Mucosa of gallbladder (tissue), 1 donor: ENCODE measurements at regions not wholly inside any gene's neighbourhood (a gene's known extent, or its start where the extent isn't known, plus 50 kb on each side); places are given as distances from the start of the nearest gene placed in this dataset.

Experiments
- DNase-seq: peaks from one replicate; pipeline ENCODE4 v3.0.0-alpha.2; 2020; ENCODE audit warnings: low spot score
- donor health status: DM: no; HTN: no; CAD: no.

DNA sequence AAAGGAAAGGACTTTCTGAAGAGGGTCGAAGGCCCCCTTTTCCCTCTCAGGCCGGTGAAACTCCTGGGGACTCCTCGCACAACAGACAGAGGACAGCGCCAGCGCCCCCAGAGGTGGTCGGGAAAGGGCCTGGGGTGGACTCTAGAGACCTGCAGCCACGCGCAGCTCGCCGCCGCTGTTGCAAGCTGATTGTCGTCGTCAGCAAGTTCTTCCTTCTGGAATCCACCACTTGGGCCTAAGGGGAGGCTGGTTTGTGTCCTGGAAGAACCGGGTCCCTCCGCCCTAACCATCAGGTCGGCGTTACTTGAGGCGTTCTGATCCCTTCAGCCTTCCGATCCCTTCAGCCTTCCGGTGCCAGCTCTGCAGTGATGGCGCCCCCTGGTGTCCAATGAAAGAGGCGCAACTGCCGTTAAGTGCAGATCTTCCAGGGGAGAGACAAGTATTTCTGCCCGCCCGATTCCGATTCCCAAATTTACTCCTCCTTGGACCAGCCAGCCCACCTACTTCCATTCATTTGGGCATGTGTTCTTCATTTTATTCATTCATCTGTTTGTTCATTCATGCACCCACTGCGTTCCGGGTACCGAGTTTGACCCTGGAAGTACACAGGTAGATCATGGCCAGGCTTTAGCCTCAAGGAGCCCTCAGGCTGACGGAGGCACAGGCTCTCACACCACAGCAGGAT is 77.2 kb upstream of the SLC6A11 start:
- DNase-seq, result peak; percentile 71

DNA sequence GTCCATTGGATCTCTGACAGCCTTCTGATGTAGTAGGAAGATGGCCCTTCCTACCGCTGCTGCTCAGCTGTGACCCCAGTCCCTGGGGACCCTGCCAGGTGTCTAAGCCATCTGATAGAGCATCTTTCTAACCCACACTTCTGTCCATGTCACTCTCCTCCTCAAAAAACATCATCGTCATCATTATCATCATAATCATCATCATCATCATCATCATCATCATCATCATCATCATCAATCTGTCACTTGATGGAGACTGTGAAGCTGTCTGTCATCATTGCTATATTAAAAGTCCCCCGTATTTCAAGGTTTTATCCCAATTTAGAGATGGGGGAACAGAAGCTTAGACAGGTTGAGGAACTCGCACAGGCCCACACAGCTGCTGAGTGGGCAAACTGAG is 75.1 kb upstream of the SLC6A11 start:
- no peak for DNase-seq

DNA sequence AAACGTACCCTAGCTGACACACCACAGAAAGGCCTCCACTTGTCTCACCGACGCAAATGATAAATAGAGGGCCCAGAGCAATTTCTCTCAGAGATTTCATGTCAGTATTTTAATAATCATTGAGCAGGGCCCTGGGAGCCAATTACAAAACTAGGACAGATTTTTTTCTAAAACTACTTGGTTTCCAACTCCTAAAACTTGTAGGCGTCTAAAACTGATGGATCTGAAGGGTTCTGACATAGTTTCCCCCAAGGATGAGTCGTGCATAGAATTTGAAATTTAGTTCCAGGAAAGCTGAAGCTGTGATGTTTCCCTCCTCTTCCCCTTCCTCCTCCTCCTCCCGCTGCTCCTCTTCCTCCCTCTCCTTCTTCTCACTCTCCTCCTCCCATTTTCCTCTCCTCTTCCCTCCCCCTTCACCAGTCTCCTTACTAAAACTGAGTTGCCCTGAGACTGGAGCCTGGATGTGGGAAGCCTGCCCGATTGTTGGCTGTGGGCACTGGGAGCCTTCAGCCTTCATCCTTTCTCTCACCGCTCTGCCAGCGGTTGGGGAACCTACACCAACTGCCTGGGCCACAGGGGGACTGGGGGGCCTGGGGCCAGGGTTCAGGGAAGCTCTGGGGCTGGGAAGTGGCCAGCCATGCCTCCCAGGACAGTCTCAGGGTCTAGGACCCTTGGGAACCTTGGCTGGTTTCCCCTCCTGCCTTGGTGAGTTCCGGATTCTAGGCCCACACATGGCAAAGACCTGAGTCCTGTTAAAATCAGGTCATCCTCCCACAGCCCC is 73.9 kb upstream of the SLC6A11 start:
- no peak for DNase-seq

DNA sequence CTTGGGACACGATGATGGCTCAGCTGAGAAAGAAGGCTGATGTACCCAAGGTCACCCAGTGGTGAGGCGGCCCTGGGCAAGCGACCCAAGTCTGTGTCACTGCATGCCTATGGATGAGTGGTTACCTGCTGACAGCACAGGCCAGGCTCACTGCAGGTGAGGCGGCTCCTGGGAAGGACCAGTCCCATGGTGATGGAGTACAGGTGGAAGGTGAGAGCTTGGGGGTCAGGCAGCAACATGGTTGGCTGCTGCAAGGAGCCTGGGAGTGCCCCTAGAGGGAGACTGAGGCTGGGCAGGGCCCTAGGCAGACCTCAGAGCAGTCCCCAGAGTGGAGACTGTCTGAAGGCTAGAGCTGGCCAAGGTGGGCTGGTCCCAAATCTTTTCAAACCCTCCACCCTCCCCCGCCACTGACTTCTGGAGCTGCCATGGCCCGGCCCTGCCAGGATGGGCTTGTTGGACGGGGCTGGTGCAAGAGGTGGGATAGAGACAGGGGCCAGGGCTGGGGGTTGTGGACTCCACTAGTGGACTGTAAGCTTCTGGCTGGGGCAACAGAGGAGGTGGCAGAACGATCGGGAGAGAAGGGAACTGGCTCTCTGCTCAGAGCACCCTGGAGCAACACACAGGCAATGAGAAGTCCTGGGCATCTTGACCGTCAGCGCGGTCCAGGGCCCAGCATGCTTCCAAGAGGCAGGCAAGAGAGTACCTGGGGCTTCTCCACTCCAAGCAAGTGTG is 72.5 kb upstream of the SLC6A11 start:
- DNase-seq, result no peak

DNA sequence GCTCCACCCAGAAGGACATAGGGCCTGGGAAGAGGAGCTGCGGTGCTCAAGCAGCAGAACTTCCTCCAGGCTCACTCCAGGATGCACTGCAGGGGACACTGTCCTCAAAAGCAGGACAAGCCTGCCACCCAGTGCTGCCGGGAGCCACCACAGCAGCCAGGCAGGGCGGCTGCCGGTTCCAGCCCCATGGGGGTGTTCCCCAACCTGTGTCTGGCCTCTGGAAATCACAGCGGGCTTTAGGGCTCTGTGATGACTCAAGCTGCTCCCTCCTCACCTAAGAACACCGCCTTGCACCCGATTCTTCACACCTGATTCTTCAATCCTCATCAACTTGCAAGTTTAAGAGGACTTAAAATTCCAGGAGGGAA is 71.9 kb upstream of the SLC6A11 start:
- DNase-seq, result no peak

DNA sequence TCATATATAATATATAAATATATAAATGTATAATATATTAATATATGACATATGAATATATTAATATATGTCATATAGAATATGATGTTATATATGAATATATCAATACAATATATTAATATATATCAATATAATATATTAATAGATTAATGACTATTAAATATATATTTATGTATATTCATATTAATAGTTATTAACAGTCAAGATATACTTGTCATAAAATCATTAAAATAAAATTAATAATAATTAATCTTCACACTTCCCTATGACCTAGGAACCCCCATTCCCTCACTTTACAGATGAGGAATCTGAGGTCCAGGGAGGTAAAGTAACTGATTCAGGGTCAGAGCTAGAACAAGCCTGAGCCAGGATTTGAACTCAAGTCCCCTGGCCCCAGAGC is 70.6 kb upstream of the SLC6A11 start:
- no peak for DNase-seq

DNA sequence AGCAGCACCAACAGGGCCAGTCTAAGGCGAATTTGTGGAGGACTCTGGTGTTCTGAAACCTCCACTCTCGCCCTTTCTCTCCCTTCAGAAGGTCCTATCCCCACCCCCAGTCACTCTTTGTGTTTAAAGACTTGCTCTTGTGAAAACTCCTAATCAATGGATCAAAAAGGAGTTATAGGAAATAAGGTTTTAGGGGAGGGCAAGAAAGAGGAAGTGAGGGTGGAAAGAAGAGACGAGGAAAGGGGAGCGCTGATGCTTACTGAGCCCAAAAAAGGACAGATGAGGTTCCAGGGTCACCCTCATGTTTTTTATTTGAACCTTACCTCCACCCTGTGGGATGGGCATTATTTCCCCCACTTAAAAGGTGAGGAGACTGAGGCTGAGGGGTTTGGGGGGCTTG is 70.0 kb upstream of the SLC6A11 start:
- DNase-seq, result no peak

DNA sequence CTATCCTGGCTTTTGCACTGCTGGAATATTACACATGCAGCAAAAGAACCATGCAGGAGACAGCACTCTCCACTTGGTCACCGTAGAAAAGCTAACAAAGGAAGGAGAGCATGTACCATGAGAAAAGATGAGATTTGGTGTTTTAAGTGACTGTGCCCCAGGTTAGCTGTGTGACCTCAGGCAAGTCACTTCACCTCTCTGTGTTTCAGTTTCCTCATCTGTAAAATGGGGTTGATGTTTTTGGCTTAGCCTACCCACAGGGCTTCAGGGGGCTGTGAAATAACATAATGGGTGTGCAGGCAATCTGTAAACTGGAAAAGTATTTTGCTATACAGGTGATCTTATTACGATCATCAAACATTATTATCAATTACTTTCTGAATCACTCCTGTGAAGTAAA is 69.3 kb upstream of the SLC6A11 start:
- DNase-seq, result no peak

DNA sequence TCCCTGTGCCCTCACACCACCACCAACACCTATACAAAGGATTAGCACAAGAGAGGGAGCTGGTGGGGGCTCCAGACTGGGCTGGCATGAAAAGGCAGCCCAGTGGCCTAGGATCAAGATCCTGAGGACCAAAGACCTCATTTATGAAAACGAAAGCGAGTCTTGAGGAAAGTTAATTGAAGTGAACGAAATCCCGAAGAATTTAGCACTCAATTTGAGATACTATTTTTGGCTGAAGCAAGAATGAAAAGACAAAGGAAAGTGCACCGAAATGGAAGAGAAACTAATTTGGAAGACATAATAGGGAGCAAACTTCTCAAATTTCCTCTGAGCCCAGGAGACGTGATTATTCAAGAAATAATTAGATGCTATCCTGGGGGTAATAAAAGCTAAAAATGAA is 68.7 kb upstream of the SLC6A11 start:
- no peak for DNase-seq

DNA sequence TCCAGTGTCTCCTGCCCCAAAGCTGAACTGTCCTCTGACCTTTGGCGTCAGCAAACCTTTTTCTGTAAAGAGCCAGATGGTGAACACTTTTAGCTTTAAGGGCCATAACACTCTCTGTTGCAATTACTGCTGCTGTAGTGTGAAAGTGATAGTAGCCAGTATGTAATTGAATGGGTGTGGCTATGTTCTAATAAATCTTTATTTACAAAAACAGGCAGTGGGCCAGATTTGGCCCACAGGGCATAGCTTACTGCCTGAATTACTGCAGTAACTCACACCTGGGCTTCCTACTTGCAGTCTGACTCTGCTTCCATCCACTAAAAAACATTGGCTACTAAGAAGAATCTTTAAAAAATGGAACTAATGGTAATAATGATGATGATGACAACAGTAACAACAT is 68.0 kb upstream of the SLC6A11 start:
- no peak for DNase-seq

DNA sequence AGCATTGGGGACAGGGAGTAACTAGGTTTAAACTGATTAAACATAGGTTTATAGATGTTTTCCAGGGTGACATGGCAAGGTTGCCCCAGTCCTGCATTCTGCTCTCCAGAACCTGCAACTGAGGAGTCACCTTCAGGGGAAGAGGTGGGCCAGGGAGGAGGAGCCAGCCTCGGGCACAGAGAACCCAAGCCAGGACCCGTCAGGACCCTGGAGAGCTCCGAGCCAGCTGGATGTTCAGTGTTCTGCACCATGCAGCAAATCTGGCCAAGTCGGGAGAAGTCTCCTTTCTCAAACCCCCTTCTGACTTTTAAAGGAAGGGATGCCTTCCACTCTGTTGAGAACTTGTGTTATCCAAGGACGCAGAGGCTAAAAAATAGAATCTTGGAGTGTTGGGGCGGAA is 62.1 kb upstream of the SLC6A11 start:
- DNase-seq, result peak; percentile 33

DNA sequence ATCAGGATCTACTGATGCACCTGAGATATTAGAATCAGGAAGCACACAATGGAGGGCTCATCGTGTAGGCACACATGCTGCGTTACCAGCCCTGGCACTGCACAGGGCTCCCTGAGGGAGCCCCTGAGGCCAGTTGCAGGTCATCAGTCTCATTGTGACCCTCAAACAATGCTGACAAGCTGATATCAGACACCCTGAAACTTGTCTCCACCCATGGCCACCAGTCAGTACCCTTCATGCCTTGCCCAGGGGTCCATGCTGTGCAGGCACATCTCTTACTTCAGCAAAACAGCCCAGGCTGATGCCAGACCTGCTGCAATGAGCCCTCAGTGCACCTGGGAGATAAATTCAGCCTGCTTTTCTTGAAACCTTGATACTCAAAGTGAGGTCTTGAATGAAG is 59.5 kb upstream of the SLC6A11 start:
- no peak for DNase-seq

DNA sequence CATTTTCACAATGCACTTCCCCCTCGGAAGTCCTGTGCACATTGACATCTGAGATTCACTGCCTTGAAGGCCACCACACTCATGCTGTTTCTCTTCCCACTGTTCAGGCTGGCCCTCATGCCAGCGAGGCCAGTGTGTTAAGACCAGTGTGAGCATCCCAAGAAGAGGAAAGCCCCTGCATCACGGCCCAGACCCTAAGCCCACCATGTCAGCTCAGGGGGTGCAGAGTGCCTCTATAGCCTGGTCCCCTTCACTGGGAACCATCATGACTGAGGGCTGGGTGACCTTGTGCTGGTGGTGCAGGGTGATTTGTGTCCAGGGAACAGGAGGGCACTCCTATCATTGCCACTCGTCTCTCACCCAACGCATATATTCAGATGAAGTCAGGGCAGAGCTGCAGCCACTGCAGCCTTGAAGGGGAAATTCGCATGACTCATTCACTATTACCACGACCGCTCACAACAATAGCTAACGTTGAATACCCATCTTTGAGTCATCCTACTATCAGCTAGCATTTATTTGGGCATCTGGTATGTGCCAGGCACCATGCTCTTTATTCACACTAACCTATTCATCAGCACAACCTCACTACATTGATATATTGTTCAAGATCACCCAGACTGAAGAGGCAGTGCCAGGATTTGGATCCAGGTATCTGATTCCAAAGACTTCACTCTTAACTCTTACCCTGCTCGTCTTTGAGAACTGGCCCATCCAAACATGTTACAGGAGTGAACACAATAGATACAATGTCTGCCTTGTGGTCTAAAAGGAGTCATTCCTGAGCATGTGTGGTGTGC is 58.8 kb upstream of the SLC6A11 start:
- DNase-seq, result no peak

DNA sequence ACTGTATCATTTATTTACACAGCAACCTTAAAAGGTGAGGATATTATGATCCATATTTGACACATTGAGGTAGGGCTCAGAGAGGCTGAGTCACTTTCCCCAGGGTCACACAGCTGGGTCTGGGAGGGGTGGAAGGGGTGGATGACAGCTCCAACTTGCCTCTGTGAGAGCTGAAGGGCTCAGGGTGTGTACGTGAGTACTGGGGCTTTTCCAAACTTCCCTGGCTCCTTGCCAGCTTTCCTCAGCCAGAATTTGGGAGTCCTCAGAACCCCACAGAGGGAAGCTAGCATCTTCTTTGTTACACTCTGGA is 58.3 kb upstream of the SLC6A11 start:
- DNase-seq, result no peak

DNA sequence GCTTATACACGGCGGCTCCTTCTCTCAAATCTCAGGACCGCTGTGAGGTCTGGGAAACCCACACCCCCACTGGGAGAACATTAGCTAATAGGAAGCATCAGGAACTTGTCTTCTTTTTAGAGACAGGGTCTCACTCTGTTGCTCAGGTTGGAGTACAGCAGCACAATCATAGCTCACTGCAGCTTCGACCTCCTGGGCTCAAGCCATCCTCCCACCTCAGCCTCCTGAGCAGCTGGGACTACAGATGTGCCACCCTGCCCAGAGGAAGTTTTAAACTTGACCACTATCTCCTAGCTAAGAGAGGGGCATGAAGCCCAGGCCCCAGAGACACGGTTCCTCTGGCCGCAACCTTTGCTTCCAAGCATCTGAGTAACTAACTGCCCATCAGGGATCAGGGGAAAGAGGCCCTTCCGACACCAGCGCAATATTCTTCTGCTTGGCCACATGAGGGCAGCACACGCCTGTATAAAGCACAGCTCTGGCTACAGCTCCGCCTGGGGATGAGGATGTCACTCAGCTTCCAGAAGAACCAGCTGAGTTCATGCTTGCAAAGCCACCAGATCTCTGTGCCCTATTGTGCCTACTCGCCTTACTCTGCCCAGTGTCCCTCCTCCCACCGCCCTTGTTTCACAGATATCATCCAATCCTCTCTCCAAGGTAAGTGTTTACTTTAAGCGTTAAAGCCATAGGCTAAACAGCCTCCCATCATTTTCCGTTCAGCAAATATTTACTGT is 57.6 kb upstream of the SLC6A11 start:
- peak; percentile 27 for DNase-seq

DNA sequence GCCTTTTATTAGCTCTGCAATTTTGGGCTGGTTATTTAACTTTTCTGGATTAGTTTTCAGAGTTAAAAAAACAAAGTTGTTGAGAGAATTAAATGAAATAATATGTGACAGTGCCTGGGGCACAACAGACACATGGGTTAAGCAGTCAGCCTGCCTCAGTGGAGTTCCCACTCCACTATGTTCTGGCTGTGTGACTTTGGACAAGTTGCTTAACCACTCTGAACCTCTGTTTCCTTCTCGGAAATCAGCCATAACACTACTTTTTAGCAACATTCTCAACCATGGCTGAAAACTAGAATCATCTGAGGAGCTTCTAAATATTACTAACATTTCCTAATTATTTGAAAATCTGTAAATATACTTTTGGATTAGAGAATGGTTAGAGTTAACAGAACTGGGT is 56.5 kb upstream of the SLC6A11 start:
- DNase-seq, result no peak

DNA sequence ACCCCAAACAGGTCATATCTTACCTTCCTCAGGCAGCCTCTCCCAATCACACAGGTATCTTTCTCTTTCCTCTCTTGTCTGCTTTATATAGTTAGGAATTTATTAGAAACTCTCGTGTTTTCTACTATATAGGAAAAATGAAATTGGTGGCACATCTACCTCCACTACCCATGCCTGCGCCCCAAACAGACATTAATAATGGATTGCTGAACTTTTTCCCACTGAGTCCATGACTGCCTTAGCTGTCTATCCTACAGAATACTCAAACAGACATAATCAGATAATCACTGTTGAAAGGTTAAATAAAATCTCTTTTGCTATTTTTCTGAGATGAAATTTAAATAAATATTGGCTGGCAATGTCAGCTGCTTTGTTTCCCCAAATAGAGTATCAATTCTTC is 55.8 kb upstream of the SLC6A11 start:
- no peak for DNase-seq

DNA sequence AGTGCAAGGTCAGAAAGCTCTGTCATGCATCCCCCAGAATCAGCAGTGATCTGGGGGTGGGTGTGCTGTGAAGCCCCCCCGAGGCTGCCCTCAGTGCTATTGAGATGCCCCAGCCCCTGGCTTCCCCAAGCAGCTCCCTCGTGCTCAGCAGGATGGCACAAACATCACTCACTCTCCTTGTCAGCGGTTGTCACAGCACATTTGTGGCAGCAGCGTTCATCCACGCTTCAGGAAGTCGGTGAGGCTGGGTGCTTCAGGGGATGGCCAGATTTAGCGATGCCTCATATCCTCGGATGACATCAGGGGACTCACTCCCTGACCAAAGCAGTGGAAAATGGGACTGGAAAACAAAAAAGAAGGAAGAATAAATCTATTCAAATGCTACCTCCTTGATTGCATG is 54.4 kb upstream of the SLC6A11 start:
- no peak for DNase-seq

DNA sequence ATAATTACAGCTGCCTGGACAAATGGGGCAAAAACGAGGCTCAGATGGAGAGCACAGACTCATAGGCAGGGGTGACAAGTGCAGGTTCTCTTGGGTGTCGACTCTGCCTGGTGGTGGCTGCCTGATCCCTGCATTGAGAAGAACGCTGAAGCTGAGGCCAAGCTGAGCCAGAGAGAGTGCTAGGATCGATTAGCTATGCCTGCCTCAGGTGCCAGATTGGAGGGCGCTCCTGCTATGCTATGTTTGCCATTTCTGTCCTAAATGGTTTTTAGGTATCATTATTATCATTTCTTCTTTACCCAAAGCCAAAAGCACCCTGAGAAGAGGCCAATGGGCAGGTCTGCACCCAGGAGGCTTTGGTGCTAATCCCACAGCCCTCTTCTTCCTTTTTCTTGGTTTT is 53.9 kb upstream of the SLC6A11 start:
- DNase-seq, result no peak

DNA sequence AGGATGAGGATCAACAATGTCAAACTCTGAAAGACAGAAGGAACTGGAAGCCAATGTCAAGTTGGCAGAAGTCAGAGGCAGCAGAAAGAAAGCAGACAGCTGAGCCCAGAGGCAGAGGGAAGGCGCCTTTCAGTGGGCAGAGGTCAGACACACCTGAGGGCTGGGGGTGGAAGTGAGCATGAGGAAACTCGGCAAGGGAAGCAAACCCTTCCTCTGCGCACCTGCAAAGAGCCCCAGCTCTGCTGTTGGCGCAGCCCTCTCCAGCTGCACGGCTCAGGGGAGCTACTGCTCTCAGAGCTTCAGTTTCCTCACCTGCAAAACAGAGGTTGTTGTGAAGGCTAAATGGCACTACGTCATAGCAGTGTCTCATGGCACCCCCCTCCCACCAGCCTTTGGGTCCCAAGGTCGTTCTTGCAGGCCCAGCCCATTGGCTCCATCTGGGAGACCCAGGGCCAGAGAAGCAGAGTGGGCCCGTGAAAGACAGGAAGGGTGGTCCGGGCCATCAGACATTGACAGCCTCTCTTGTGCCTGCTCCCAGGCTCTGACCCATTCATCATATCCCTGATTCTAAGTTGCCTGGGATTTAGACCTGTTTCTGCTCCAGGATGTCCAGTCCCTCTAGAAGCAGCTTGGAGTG is 53.3 kb upstream of the SLC6A11 start:
- no peak for DNase-seq

DNA sequence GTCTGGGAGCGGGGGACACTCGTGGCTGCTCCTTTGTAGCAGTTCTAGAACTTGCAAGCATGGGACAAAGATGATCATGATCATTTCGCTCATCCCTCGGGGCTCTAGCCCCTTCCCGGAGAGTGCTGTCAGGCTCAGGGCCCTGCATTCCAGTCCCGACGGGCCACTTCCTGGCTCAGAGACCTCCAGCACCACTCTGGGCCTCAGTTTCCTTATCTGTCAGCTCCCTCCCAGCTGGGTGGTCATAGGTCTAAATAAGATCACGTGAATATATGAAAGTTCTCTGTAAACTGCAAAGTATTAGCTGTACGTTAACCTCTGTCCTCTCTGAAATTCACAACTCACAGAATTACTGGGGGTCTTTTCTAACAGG is 52.8 kb upstream of the SLC6A11 start:
- DNase-seq, result no peak
